GM23248 (cell line): ENCODE measurements at regions not wholly inside any gene's neighbourhood (a gene's known extent, or its start where the extent isn't known, plus 50 kb on each side); places are given as distances from the start of the nearest gene placed in this dataset.

ENCODE experiments used
- DNase-seq: peaks from one replicate; pipeline ENCODE4 v3.0.0-alpha.2; 2015
- H2AFZ ChIP-seq: fragments of 200-600 bp; sonication (generic); 2 replicates; pipeline ENCODE4 v1.6.1; 2016; ENCODE audit warnings: antibody characterized with exemption
- H3F3A ChIP-seq: fragments of 200-600 bp; sonication (generic); 2 replicates; pipeline ENCODE4 v1.6.1; 2016; ENCODE audit warnings: mild to moderate bottlenecking, antibody characterized with exemption, mixed run types; ENCODE audit not compliant: insufficient read depth
- H3K27ac ChIP-seq: fragments of 200-600 bp; sonication (generic); 2 replicates; pipeline ENCODE4 v1.5.1; 2016; ENCODE audit warnings: mild to moderate bottlenecking
- H3K27me3 ChIP-seq: fragments of 200-600 bp; sonication (generic); replicated peaks from 2 replicates; pipeline ENCODE4 v1.6.1; 2016; ENCODE audit warnings: mild to moderate bottlenecking; ENCODE audit not compliant: insufficient read depth
- H3K36me3 ChIP-seq: fragments of 200-600 bp; sonication (generic); 2 replicates; pipeline ENCODE4 v1.6.1; 2016; ENCODE audit warnings: low read depth, mild to moderate bottlenecking
- H3K4me1 ChIP-seq: fragments of 200-600 bp; sonication (generic); 2 replicates; pipeline ENCODE4 v1.6.1; 2016; ENCODE audit warnings: mild to moderate bottlenecking; ENCODE audit not compliant: insufficient read depth
- H3K4me2 ChIP-seq: fragments of 200-600 bp; sonication (generic); one replicate; pipeline ENCODE4 v1.6.1; 2016; ENCODE audit warnings: mild to moderate bottlenecking; ENCODE audit not compliant: unreplicated experiment
- H3K4me3 ChIP-seq: fragments of 200-600 bp; sonication (generic); 2 replicates; pipeline ENCODE4 v1.5.1; 2016; ENCODE audit warnings: mild to moderate bottlenecking
- H3K79me2 ChIP-seq: fragments of 200-600 bp; sonication (generic); 2 replicates; pipeline ENCODE4 v1.6.1; 2016; ENCODE audit warnings: mild to moderate bottlenecking; ENCODE audit not compliant: insufficient read depth
- H3K9ac ChIP-seq: fragments of 200-600 bp; sonication (generic); 2 replicates; pipeline ENCODE4 v1.6.1; 2016; ENCODE audit warnings: mild to moderate bottlenecking
- H3K9me2 ChIP-seq: fragments of 200-600 bp; sonication (generic); 2 replicates; pipeline ENCODE4 v1.6.1; 2016; ENCODE audit warnings: mixed run types, mild to moderate bottlenecking, moderate library complexity; ENCODE audit not compliant: insufficient read depth
- H3K9me3 ChIP-seq: fragments of 200-600 bp; sonication (generic); one replicate; pipeline ENCODE4 v1.6.1; 2017; ENCODE audit warnings: low read depth
- H4K20me1 ChIP-seq: fragments of 200-600 bp; sonication (generic); 2 replicates; pipeline ENCODE4 v1.6.0; 2016; ENCODE audit not compliant: insufficient read depth
- EZH2 ChIP-seq: fragments of 200-600 bp; sonication (generic); IDR thresholded peaks from 2 replicates; pipeline ENCODE4 v1.6.1; 2018; ENCODE audit warnings: antibody characterized with exemption, mild to moderate bottlenecking; ENCODE audit not compliant: insufficient read depth, poor library complexity, severe bottlenecking
- EZH2phosphoT487 ChIP-seq: fragments of 200-600 bp; sonication (generic); IDR thresholded peaks from 2 replicates; pipeline ENCODE4 v1.6.1; 2018; ENCODE audit warnings: antibody characterized with exemption, moderate library complexity, mild to moderate bottlenecking, low read depth; ENCODE audit not compliant: insufficient read depth
- WGBS, 2 experiments: methylation state at CpG; one replicate each; pipeline ENCODE4 v1.1.6; 2015 to 2017; ENCODE audit warnings: low lambda C conversion rate in 2 of 2, low coverage in 1 of 2; ENCODE audit errors: missing lambda C conversion rate in 2 of 2; 5-methylcytosine and 5-hydroxymethylcytosine counted together
- in situ Hi-C: fragments of 300-500 bp; cut with MboI; formaldehyde crosslinking; loops from 2 replicates; pipeline ENCODE4 v1.15.0; 2020

DNA sequence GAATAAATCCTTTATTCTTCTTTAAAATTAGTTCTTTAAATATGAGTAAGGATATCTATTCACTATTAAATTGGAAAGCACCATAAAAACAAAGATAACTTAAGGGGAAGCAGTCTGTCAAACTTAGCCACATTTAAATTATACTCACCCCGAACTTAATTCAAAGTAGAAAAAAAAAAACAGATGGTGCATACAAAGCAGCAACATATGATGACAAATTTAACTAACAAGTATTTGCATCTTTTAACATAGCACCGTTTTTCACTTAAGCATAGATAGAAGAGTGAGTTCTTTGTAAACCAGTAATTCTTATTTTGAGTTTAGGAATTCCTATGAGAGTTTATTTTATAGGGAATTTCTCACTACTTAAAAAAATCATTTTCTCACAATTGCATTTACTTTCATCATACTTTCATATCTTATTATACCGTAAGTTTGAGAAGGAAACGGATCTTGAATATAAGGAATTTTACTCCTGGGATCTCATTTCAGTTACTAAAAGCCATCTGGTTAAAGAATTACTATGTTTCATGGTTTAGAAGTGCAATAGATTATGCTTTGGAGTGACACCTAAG lies 828.2 kb upstream of the MAP3K7 start:
- H3K9ac ChIP-seq: no peak overlapping the region
- H3K27ac ChIP-seq: no peak overlapping the region
- H3K79me2 ChIP-seq: no peaks in the 10 kb centered on the region
- no peaks in the 10 kb centered on the region for H3K9me2 ChIP-seq
- in situ Hi-C loops: no loop called here
- no peaks in the 10 kb centered on the region for H3K27me3 ChIP-seq
- H3F3A ChIP-seq: no peaks in the 10 kb centered on the region
- DNase-seq: no peak
- H3K4me2 ChIP-seq: no peak overlapping the region
- no peak overlapping the region for H3K4me3 ChIP-seq
- H4K20me1 ChIP-seq: no peaks in the 10 kb centered on the region
- no peaks in the 10 kb centered on the region for H3K9me3 ChIP-seq
- H2AFZ ChIP-seq: no peak overlapping the region
- WGBS, 2 experiments: 13 to 14% methylated on average over 4 of the region's 4 CpGs
- no peaks in the 10 kb centered on the region for H3K4me1 ChIP-seq
- H3K36me3 ChIP-seq: no peaks in the 10 kb centered on the region
- TF ChIP-seq EZH2phosphoT487 (no peak), EZH2 (no peak)

DNA sequence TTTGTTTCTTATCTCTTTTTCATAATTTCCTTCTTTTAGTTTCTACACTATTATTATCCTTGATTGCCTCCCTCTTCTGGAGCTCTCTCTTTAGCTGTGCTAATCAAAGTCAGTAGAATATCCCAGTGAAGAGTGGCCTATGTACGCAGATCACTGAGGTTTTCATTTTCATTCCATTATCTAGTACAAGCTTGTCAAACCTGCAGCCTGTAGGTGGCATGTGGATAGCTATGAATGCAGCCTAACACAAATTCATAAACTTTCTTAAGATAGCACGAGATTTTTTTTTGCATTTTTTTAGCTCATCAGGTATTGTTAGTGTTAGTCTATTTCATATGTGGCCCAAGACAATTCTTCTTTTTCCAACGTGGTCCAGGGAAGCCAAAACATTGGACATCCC lies 825.7 kb upstream of the MAP3K7 start:
- in situ Hi-C loops: no loop called here
- TF ChIP-seq EZH2phosphoT487 (no peak), EZH2 (no peak)
- H3K9me3 ChIP-seq: no peaks in the 10 kb centered on the region
- H3F3A ChIP-seq: no peaks in the 10 kb centered on the region
- no peak overlapping the region for H3K4me2 ChIP-seq
- no peak overlapping the region for H2AFZ ChIP-seq
- no peaks in the 10 kb centered on the region for H4K20me1 ChIP-seq
- no peaks in the 10 kb centered on the region for H3K79me2 ChIP-seq
- H3K27ac ChIP-seq: no peak overlapping the region
- no peak overlapping the region for H3K4me3 ChIP-seq
- no peak overlapping the region for H3K9ac ChIP-seq
- H3K4me1 ChIP-seq: no peaks in the 10 kb centered on the region
- no peaks in the 10 kb centered on the region for H3K9me2 ChIP-seq
- no peak for DNase-seq
- H3K27me3 ChIP-seq: no peaks in the 10 kb centered on the region
- no peaks in the 10 kb centered on the region for H3K36me3 ChIP-seq
- 10 to 18% methylated on average over 3 of the region's 3 CpGs for WGBS, 2 experiments

DNA sequence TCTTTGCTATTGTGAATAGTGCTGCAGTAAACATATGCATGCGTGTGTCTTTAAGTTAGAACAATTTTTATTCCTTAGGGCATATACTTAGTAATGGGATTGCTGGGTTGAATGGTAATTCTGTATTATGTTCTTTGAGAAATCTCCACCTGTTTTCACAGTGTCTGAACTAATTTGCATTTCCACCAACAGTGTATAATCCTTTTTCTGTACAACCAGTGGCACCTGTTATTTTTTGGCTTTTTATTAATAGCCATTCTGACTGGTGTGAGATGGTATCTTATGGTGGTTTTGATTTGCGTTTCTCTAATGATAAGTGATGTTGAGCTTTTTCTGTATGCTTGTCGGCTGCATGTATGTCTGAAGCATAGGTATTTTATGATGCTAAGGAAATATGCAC lies 820.8 kb upstream of the MAP3K7 start:
- Histone ChIP-seq H3K4me3 (no peak overlapping the region), H3K9me3 (no peaks in the 10 kb centered on the region), H3K79me2 (no peaks in the 10 kb centered on the region), H2AFZ (no peak overlapping the region), H4K20me1 (no peaks in the 10 kb centered on the region), H3K9ac (no peak overlapping the region), H3K4me2 (no peak overlapping the region), H3K27me3 (no peaks in the 10 kb centered on the region), H3K36me3 (no peaks in the 10 kb centered on the region), H3K9me2 (no peaks in the 10 kb centered on the region), H3F3A (no peaks in the 10 kb centered on the region), H3K27ac (no peak overlapping the region), H3K4me1 (no peaks in the 10 kb centered on the region)
- no peak for TF ChIP-seq EZH2
- TF ChIP-seq EZH2phosphoT487: no peak
- in situ Hi-C loops: no loop called here
- 19 to 29% methylated on average over 3 of the region's 3 CpGs for WGBS, 2 experiments
- no peak for DNase-seq

DNA sequence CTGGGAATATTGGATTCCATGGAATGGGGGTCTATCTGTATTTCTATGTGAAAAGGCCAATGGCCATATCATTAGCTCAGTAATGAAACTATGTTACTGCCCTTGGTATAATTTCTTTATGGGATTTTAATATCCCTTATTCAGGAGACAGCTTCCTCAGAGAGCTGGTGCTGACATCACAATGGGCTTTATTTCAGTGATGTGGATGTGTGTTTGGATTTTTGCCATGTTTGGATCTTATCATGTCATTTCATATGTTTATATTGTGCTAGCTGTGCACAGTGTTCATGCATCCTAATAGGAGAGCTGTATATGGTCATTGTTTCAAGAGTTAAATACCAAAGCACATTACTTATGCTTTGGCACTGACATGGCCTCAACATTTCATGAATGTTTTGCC lies 806.1 kb upstream of the MAP3K7 start:
- Histone ChIP-seq H3K4me2 (no peak overlapping the region), H3K4me1 (no peaks in the 10 kb centered on the region), H3K36me3 (no peaks in the 10 kb centered on the region), H3K4me3 (no peak overlapping the region), H3K9me3 (no peaks in the 10 kb centered on the region), H3K9me2 (no peaks in the 10 kb centered on the region), H4K20me1 (no peaks in the 10 kb centered on the region), H3F3A (no peaks in the 10 kb centered on the region), H3K9ac (no peak overlapping the region), H3K79me2 (no peaks in the 10 kb centered on the region), H3K27me3 (no peaks in the 10 kb centered on the region), H2AFZ (no peak overlapping the region), H3K27ac (no peak overlapping the region)
- TF ChIP-seq EZH2phosphoT487: no peak
- TF ChIP-seq EZH2: no peak
- in situ Hi-C loops: no loop called here
- DNase-seq: no peak

DNA sequence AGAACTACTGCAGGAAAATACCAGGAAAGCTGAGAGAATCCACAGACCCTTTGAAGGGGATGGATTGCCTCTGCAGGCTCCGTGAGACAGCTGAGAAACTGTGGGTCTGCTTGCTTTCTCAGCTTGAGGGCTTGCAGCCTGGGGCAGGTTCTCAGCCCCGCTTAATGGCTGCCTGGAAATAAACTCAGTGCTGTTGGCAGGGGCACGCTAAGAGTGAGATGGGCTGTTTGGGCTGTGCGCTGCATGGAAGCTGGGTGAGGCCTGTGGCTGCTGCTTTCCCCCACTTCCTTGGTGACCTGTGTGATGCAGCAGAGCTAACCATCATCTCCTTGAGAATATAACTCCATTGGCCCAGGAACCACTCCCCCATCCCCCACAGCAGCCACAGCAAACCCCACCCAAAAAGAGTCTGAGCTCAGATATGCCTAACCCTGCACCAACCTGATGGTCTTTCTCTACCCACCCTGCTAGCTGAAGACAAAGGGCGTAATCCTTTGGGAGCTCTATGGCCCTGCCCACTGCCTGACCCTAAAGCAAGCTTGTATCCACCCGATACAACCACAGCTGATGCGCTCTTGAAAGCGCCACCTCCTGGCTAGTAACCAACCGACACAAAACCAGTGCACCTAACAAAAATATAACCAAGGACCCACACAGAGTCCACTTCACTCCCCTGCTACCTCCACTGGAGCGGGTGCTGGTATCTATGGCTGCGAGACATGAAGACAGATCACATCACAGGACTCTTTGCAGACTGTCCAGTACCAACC lies 800.6 kb upstream of the MAP3K7 start:
- in situ Hi-C loops: no loop called here
- H3F3A ChIP-seq: no peaks in the 10 kb centered on the region

More for the DNA sequence above, 800.6 kb upstream of the MAP3K7 start:
- TF ChIP-seq EZH2phosphoT487 (no peak), EZH2 (no peak)
- H3K36me3 ChIP-seq: no peaks in the 10 kb centered on the region
- H3K27me3 ChIP-seq: no peaks in the 10 kb centered on the region
- WGBS, 2 experiments: 36 to 40% methylated on average over 11 of the region's 11 CpGs
- H3K4me3 ChIP-seq: no peak overlapping the region
- no peak overlapping the region for H3K9ac ChIP-seq
- H4K20me1 ChIP-seq: no peaks in the 10 kb centered on the region
- DNase-seq: no peak
- no peak overlapping the region for H3K4me2 ChIP-seq
- H2AFZ ChIP-seq: no peak overlapping the region
- H3K27ac ChIP-seq: no peak overlapping the region
- H3K9me3 ChIP-seq: no peaks in the 10 kb centered on the region
- H3K79me2 ChIP-seq: no peaks in the 10 kb centered on the region
- no peaks in the 10 kb centered on the region for H3K9me2 ChIP-seq
- no peaks in the 10 kb centered on the region for H3K4me1 ChIP-seq
